Immature natural killer cell (primary cell): ENCODE measurements at regions not wholly inside any gene's neighbourhood (a gene's known extent, or its start where the extent isn't known, plus 50 kb on each side); places are given as distances from the start of the nearest gene placed in this dataset.
"Not testable (repeated sequence)": the region's sequence is repeated elsewhere in the genome, so short reads cannot be mapped to it uniquely, and the experiment has no call there.

Source experiments
- DNase-seq, 3 donors: peaks; one replicate each; pipeline ENCODE4 v3.0.0; 2022; ENCODE audit warnings: mixed read lengths in 1 of 3
- H3K27ac Mint-ChIP-seq, 6 donors: one replicate each; pipeline ENCODE4 v1.8.0; 2020; ENCODE audit warnings: mixed read lengths in 6 of 6, mild to moderate bottlenecking in 5 of 6, inconsistent platforms in 4 of 6, moderate library complexity in 3 of 6
- H3K27me3 Mint-ChIP-seq, 3 donors: one replicate each; pipeline ENCODE4 v1.8.0; 2020 to 2021; ENCODE audit warnings: low read depth in 3 of 3, mild to moderate bottlenecking in 3 of 3, mixed read lengths in 3 of 3, moderate library complexity in 3 of 3, inconsistent platforms in 1 of 3
- H3K36me3 Mint-ChIP-seq, 3 donors: one replicate each; pipeline ENCODE4 v1.8.0; 2020; ENCODE audit warnings: mixed read lengths in 3 of 3, inconsistent platforms in 2 of 3, mild to moderate bottlenecking in 2 of 3
- H3K4me1 Mint-ChIP-seq, 2 donors: one replicate each; pipeline ENCODE4 v1.8.0; 2020; ENCODE audit warnings: inconsistent platforms in 2 of 2, mild to moderate bottlenecking in 2 of 2, mixed read lengths in 2 of 2, moderate library complexity in 1 of 2
- H3K4me3 Mint-ChIP-seq, 5 donors: one replicate each; pipeline ENCODE4 v1.8.0; 2020; ENCODE audit warnings: mild to moderate bottlenecking in 5 of 5, mixed read lengths in 5 of 5, inconsistent platforms in 3 of 5, moderate library complexity in 3 of 5
- H3K9me3 Mint-ChIP-seq, 6 donors: one replicate each; pipeline ENCODE4 v1.8.0; 2020; ENCODE audit warnings: mild to moderate bottlenecking in 6 of 6, mixed read lengths in 6 of 6, inconsistent platforms in 4 of 6, moderate library complexity in 3 of 6

- Mint-ChIP-seq H3K27ac (no peak overlapping the region), H3K4me1 (no peaks in the 10 kb centered on the region), H3K4me3 (no peak overlapping the region), H3K36me3 (no peaks in the 10 kb centered on the region), H3K9me3 (peaks cover 0 to 6% (median 2%) of the 10 kb centered on the region in 6 donors), H3K27me3 (peaks cover 0 to 5% (median 3%) of the 10 kb centered on the region in 3 donors)
- DNase-seq, result no peak
These were observed 73.6 kb upstream of the RNF32 start for GRCh38 chr7:156566812-156567549.

- H3K27ac Mint-ChIP-seq, H3K4me3 Mint-ChIP-seq, H3K9me3 Mint-ChIP-seq, H3K4me1 Mint-ChIP-seq, DNase-seq, H3K36me3 Mint-ChIP-seq: not testable (repeated sequence)
- H3K27me3 Mint-ChIP-seq, result peaks cover 3 to 10% (median 3%) of the 10 kb centered on the region in 3 donors
These were observed 75.6 kb upstream of the RNF32 start for GRCh38 chr7:156565002-156565401.

- Mint-ChIP-seq H3K4me1 (no peaks in the 10 kb centered on the region), H3K9me3 (peaks cover 0 to 6% (median 2%) of the 10 kb centered on the region in 6 donors), H3K36me3 (no peaks in the 10 kb centered on the region), H3K4me3 (no peak overlapping the region), H3K27ac (no peak overlapping the region), H3K27me3 (peaks cover 3 to 13% (median 4%) of the 10 kb centered on the region in 3 donors)
- DNase-seq, result no peak
These were observed 79.9 kb upstream of the RNF32 start for GRCh38 chr7:156560696-156561095.

GRCh38 chr7:156560075-156560474 is 80.5 kb upstream of the RNF32 start:
- H3K4me1 Mint-ChIP-seq, result no peaks in the 10 kb centered on the region
- peaks cover 3 to 13% (median 5%) of the 10 kb centered on the region in 3 donors for H3K27me3 Mint-ChIP-seq
- H3K27ac Mint-ChIP-seq, result no peak overlapping the region
- no peaks in the 10 kb centered on the region for H3K36me3 Mint-ChIP-seq
- peaks cover 0 to 6% (median under 1%) of the 10 kb centered on the region in 6 donors for H3K9me3 Mint-ChIP-seq
- no peak for DNase-seq
- H3K4me3 Mint-ChIP-seq, result no peak overlapping the region

- Mint-ChIP-seq H3K27ac (no peak overlapping the region), H3K36me3 (no peaks in the 10 kb centered on the region), H3K9me3 (peaks cover 0 to 3% (median 0%) of the 10 kb centered on the region in 6 donors), H3K27me3 (peaks cover 3 to 13% (median 7%) of the 10 kb centered on the region in 3 donors), H3K4me3 (no peak overlapping the region), H3K4me1 (no peaks in the 10 kb centered on the region)
- no peak for DNase-seq
These were observed 81.6 kb upstream of the RNF32 start for GRCh38 chr7:156559001-156559400.

GRCh38 chr7:156558198-156558597 is 82.4 kb upstream of the RNF32 start:
- DNase-seq, result no peak
- H3K4me1 Mint-ChIP-seq, result no peaks in the 10 kb centered on the region
- H3K36me3 Mint-ChIP-seq, result no peaks in the 10 kb centered on the region
- peaks cover 1 to 9% (median 7%) of the 10 kb centered on the region in 3 donors for H3K27me3 Mint-ChIP-seq
- no peak overlapping the region for H3K27ac Mint-ChIP-seq
- H3K9me3 Mint-ChIP-seq, result peaks cover 0 to 1% (median 0%) of the 10 kb centered on the region in 6 donors
- no peak overlapping the region for H3K4me3 Mint-ChIP-seq

- no peak for DNase-seq
- Mint-ChIP-seq H3K27ac (no peak overlapping the region), H3K27me3 (peaks cover 0 to 7% (median 7%) of the 10 kb centered on the region in 3 donors), H3K4me3 (no peak overlapping the region), H3K9me3 (peaks cover 0 to 1% (median 0%) of the 10 kb centered on the region in 6 donors), H3K4me1 (no peaks in the 10 kb centered on the region), H3K36me3 (no peaks in the 10 kb centered on the region)
These were observed 84.5 kb upstream of the RNF32 start for GRCh38 chr7:156556083-156556482.

GRCh38 chr7:156554488-156554887 is 86.1 kb upstream of the RNF32 start:
- no peaks in the 10 kb centered on the region for H3K36me3 Mint-ChIP-seq
- DNase-seq, result no peak
- peaks cover 2 to 4% (median 2%) of the 10 kb centered on the region in 3 donors for H3K27me3 Mint-ChIP-seq
- H3K4me3 Mint-ChIP-seq, result no peak overlapping the region
- peaks cover 0 to 1% (median 0%) of the 10 kb centered on the region in 6 donors for H3K9me3 Mint-ChIP-seq
- H3K27ac Mint-ChIP-seq, result no peak overlapping the region
- H3K4me1 Mint-ChIP-seq, result no peaks in the 10 kb centered on the region

GRCh38 chr7:156549636-156550035 is 90.9 kb upstream of the RNF32 start:
- Mint-ChIP-seq H3K4me3 (no peak overlapping the region), H3K27ac (no peak overlapping the region)

GRCh38 chr7:156547884-156548561 is 92.6 kb upstream of the RNF32 start:
- peaks cover 0 to 3% (median 0%) of the 10 kb centered on the region in 3 donors for H3K36me3 Mint-ChIP-seq
- no peak overlapping the region for H3K27ac Mint-ChIP-seq

More at GRCh38 chr7:156549636-156550035, 90.9 kb upstream of the RNF32 start:
- Mint-ChIP-seq H3K9me3 (peaks cover 0 to 6% (median 0%) of the 10 kb centered on the region in 6 donors), H3K4me1 (no peaks in the 10 kb centered on the region), H3K36me3 (peaks cover 0 to 3% (median 0%) of the 10 kb centered on the region in 3 donors), H3K27me3 (peaks cover 2 to 5% (median 2%) of the 10 kb centered on the region in 3 donors)
- no peak for DNase-seq

GRCh38 chr7:156545979-156546378 is 94.6 kb upstream of the RNF32 start:
- Mint-ChIP-seq H3K27me3 (peaks cover 2 to 5% (median 4%) of the 10 kb centered on the region in 3 donors), H3K9me3 (peaks cover 0 to 6% (median 0%) of the 10 kb centered on the region in 6 donors), H3K4me3 (no peak overlapping the region), H3K27ac (no peak overlapping the region), H3K4me1 (no peaks in the 10 kb centered on the region), H3K36me3 (peaks cover 0 to 3% (median 0%) of the 10 kb centered on the region in 3 donors)
- DNase-seq, result no peak

More at GRCh38 chr7:156547884-156548561, 92.6 kb upstream of the RNF32 start:
- Mint-ChIP-seq H3K4me3 (no peak overlapping the region), H3K9me3 (peaks cover 0 to 6% (median 0%) of the 10 kb centered on the region in 6 donors), H3K27me3 (peaks cover 2 to 5% (median 2%) of the 10 kb centered on the region in 3 donors), H3K4me1 (no peaks in the 10 kb centered on the region)
- DNase-seq, result no peak

- Mint-ChIP-seq H3K9me3 (peaks cover 0 to 6% (median 0%) of the 10 kb centered on the region in 6 donors), H3K4me1 (no peaks in the 10 kb centered on the region), H3K4me3 (no peak overlapping the region), H3K27me3 (peaks cover 2 to 7% (median 4%) of the 10 kb centered on the region in 3 donors), H3K27ac (no peak overlapping the region), H3K36me3 (peaks cover 0 to 3% (median 0%) of the 10 kb centered on the region in 3 donors)
- DNase-seq, result no peak
These were observed 95.5 kb upstream of the RNF32 start for GRCh38 chr7:156544919-156545715.

- DNase-seq, result no peak
- H3K9me3 Mint-ChIP-seq, result peaks cover 0 to 6% (median 0%) of the 10 kb centered on the region in 6 donors
These were observed 96.6 kb upstream of the RNF32 start for GRCh38 chr7:156543699-156544598.

More at GRCh38 chr7:156543699-156544598, 96.6 kb upstream of the RNF32 start:
- H3K4me1 Mint-ChIP-seq, result no peaks in the 10 kb centered on the region
- no peak overlapping the region for H3K4me3 Mint-ChIP-seq
- peaks cover 0 to 3% (median 0%) of the 10 kb centered on the region in 3 donors for H3K36me3 Mint-ChIP-seq
- peaks cover 0 to 7% (median 4%) of the 10 kb centered on the region in 3 donors for H3K27me3 Mint-ChIP-seq
- H3K27ac Mint-ChIP-seq, result no peak overlapping the region
